Activated T-helper 1 cell treated with anti-CD3 and anti-CD28 coated beads, Interleukin-12 subunit alpha, Interleukin-12 subunit beta, Interleukin-2, Interleukin-4 antibody, amounts not matched to agents 30 ng/mL and 10 ng/mL and 1 ng/mL, durations not matched to agents 14 hours and 24 hours and 36 hours (primary cell): ENCODE measurements at regions not wholly inside any gene's neighbourhood (a gene's known extent, or its start where the extent isn't known, plus 50 kb on each side); places are given as distances from the start of the nearest gene placed in this dataset.
"Not testable (repeated sequence)": the region's sequence is repeated elsewhere in the genome, so short reads cannot be mapped to it uniquely, and the experiment has no call there.

Source experiments
- DNase-seq: peaks from one replicate; pipeline ENCODE4 v3.0.0; 2021; ENCODE audit warnings: low spot score
- H3K27ac Mint-ChIP-seq: one replicate; pipeline ENCODE4 v1.8.0; 2021; ENCODE audit warnings: mild to moderate bottlenecking, mixed read lengths
- H3K27me3 Mint-ChIP-seq: one replicate; pipeline ENCODE4 v1.8.0; 2022; ENCODE audit warnings: mild to moderate bottlenecking, moderate library complexity, mixed read lengths; ENCODE audit not compliant: insufficient read depth
- H3K36me3 Mint-ChIP-seq: one replicate; pipeline ENCODE4 v1.8.0; 2021; ENCODE audit warnings: low read depth, mixed read lengths
- H3K4me1 Mint-ChIP-seq: one replicate; pipeline ENCODE4 v1.8.0; 2021; ENCODE audit warnings: low read depth, mixed read lengths
- H3K4me3 Mint-ChIP-seq: one replicate; pipeline ENCODE4 v1.8.0; 2021; ENCODE audit warnings: mild to moderate bottlenecking, moderate library complexity, mixed read lengths
- H3K9me3 Mint-ChIP-seq: one replicate; pipeline ENCODE4 v1.8.0; 2021; ENCODE audit warnings: mixed read lengths
- intact Hi-C: fragments of 100-400 bp; cut with micrococcal nuclease; formaldehyde crosslinking; loops from one replicate; pipeline ENCODE4 v1.15.1; 2024

DNA sequence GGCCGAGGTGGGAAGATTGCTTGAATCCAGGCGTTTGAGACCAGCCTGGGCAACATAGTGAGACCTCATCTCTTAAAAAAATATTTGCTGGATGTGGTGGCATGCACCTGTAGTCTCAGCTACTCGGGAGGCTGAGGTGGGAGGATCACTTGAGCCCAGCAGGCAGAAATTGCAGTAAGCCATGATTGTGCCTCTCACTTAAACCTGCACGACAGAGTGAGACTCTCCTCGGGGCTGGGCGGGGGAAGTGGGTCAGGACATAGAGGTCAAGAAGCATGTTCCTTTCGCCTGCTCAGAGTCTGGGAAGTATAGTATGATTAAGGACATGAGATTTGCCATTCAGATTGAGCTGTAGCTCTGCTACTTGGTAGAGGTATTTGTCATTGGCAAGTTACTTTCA, 52.3 kb downstream of the SEPTIN7 start:
- intact Hi-C loops = not testable (repeated sequence)

DNA sequence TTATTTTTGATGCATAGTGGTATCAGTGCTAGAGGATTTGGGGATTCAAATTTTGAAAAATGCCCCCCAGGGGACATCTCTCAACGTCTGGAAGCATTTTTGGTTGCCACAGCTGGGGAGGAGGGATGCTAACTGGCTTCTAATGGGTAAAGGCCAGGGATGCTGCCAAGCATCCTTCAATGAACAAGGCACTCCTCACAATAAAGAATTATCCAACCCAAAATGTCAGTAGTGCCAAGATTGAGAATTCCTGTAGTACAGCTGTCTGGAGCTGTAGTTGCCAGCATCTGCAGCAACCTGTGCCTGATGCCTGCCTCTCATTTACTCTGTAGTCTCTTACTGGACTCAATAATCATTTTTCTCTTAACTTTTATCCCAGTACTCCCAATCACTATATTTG, 53.5 kb downstream of the SEPTIN7 start:
- Mint-ChIP-seq H3K36me3 (peaks cover 27% of the 10 kb centered on the region), H3K27me3 (no peaks in the 10 kb centered on the region), H3K27ac (no peak overlapping the region), H3K9me3 (no peaks in the 10 kb centered on the region), H3K4me3 (no peak overlapping the region), H3K4me1 (peaks cover 14% of the 10 kb centered on the region)
- DNase-seq = no peak
- intact Hi-C loops = no loop called here

More for the DNA sequence above, 52.3 kb downstream of the SEPTIN7 start:
- H3K36me3 Mint-ChIP-seq = peaks cover 31% of the 10 kb centered on the region
- H3K4me3 Mint-ChIP-seq, H3K9me3 Mint-ChIP-seq, H3K27ac Mint-ChIP-seq, H3K27me3 Mint-ChIP-seq, DNase-seq: not testable (repeated sequence)
- peaks cover 21% of the 10 kb centered on the region for H3K4me1 Mint-ChIP-seq

DNA sequence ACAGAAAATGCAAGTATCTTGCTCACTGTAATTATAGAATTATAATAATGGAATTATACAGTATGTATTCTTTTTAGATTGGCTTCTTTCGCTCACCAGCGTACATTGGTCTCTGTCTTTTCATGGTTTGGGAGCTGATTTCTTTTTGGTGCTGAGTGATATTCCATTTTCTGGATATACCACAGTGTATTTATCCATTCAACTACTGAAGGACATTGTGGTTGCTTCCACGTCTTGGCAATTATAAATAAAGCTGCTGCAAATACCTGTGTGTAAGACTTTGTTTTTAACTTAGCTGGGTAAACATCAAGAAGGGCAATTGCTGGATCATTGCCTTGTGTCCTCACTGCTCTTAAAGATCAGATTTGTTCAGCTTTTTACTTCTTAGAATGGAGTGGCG, 55.3 kb downstream of the SEPTIN7 start:
- Mint-ChIP-seq H3K4me3 (no peak overlapping the region), H3K9me3 (no peaks in the 10 kb centered on the region), H3K27ac (no peak overlapping the region), H3K4me1 (peaks cover 21% of the 10 kb centered on the region), H3K27me3 (no peaks in the 10 kb centered on the region), H3K36me3 (peaks cover 29% of the 10 kb centered on the region)
- DNase-seq = no peak
- intact Hi-C loops = no loop called here

DNA sequence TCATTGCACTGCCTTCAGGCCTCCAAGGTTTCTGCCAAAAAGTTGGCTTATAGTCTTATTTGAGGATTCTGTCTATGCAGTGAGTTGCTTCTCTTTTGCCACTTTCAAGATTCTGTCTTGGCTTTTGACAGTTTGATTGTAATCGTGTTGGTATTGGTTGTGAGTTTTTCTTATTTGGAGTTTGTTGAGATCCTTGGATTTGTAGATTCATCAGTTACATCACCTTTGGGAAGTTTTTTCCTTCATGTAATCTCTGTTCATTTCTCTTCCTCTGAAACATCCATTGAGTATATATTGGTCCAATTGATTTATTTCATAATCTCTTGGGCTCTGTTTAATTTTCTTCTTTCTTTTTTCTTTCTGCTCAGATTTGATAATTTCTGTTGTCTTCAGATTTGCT, 59.8 kb downstream of the SEPTIN7 start:
- Mint-ChIP-seq H3K4me1 (peaks cover 17% of the 10 kb centered on the region), H3K27ac (no peak overlapping the region), H3K36me3 (peaks cover 20% of the 10 kb centered on the region), H3K4me3 (no peak overlapping the region), H3K27me3 (no peaks in the 10 kb centered on the region), H3K9me3 (no peaks in the 10 kb centered on the region)
- no peak for DNase-seq
- intact Hi-C loops = no loop called here

DNA sequence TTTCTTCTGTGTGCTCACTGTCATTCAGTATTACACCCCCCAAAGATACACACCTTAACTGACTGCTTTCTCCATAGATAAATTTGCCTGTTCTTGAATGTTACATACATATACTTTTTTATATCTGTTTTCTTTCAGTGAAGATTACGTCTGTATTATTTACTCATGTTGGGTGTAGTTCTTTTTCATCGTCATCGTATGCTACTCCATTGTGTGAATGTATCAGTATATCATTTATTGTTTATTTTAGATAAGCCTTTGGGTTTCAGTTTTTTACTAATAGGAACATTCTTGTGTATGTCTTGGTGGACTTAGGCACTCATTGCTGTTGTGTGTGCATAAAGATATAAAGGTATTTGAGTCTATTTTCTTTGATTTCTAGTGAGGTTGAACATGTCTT, 64.4 kb downstream of the SEPTIN7 start:
- H3K4me1 Mint-ChIP-seq = peaks cover 24% of the 10 kb centered on the region
- no peak overlapping the region for H3K27ac Mint-ChIP-seq
- no peaks in the 10 kb centered on the region for H3K27me3 Mint-ChIP-seq
- DNase-seq = no peak
- no peaks in the 10 kb centered on the region for H3K9me3 Mint-ChIP-seq
- H3K36me3 Mint-ChIP-seq = peaks cover 20% of the 10 kb centered on the region
- no peak overlapping the region for H3K4me3 Mint-ChIP-seq
- intact Hi-C loops = no loop called here

DNA sequence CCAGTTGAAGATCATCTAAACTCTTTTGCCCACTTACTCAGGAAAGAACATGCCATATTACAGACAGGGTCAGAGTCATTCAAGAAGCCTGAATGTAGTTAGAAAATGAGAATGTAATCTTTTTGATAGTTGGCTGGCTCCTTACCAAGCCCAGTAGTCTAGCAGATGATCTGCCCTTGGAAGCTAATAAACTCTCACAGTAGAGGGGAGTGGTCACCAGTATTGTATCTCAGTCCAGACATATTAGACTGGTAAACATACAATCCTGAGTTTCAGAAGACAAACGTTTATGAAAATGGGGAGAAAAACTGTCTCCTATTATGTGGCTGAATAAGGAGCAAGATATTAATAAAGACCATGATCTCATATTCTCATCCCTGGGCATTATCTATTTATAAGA, 65.3 kb downstream of the SEPTIN7 start:
- Mint-ChIP-seq H3K27ac (no peak overlapping the region), H3K27me3 (no peaks in the 10 kb centered on the region), H3K36me3 (peaks cover 24% of the 10 kb centered on the region), H3K4me3 (no peak overlapping the region), H3K4me1 (peaks cover 23% of the 10 kb centered on the region), H3K9me3 (no peaks in the 10 kb centered on the region)
- intact Hi-C loops = no loop called here
- no peak for DNase-seq

DNA sequence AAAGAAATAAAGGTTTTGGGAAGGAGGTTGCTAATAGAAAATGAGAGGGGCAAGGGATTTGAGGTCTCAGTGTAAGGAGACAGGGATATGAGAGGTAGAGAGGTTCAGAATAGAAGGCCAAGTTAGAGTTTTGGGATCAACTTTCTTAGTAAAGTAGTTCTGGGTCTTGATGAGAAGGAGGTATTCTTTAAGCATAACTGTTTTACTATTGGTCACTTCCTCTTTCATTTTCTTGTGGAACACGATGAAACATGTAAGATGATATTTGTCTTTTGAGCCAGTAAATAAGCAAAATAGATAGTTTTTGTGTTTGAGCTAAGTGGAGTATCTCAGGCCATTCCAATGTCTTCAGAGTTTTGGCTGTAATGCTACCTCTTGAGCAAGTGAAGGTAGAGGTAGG, 68.3 kb downstream of the SEPTIN7 start:
- DNase-seq, intact Hi-C loops, H3K4me3 Mint-ChIP-seq, H3K27ac Mint-ChIP-seq, H3K27me3 Mint-ChIP-seq, H3K9me3 Mint-ChIP-seq: not testable (repeated sequence)
- Mint-ChIP-seq H3K4me1 (peaks cover 23% of the 10 kb centered on the region), H3K36me3 (peaks cover 21% of the 10 kb centered on the region)

DNA sequence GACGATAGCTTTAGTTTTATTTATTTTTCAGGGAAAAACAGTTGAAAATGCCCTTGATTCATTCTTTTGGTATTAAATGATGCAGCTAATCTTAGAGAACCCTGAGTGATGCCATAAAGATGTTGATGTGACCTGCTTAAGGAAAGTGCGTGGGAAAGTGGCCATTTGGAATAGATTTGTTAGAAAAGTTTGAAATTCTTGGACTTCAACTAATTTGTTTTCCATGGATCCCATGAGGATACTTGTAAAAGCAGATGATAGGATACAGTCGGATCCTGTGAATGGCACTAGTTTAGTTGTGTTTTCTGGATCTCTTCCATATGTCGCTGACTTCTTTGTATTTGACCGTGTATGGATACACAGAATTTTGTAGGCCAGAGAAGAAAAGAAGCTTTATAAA, 69.0 kb downstream of the SEPTIN7 start:
- H3K36me3 Mint-ChIP-seq = peaks cover 24% of the 10 kb centered on the region
- H3K27ac Mint-ChIP-seq = no peak overlapping the region
- intact Hi-C loops = loop anchor here (5.0 kb wide), 1 partner anchor 68 kb away; the partner anchor contains the start of gene SEPTIN7
- no peak overlapping the region for H3K4me3 Mint-ChIP-seq
- H3K4me1 Mint-ChIP-seq = peaks cover 23% of the 10 kb centered on the region
- no peaks in the 10 kb centered on the region for H3K9me3 Mint-ChIP-seq
- no peaks in the 10 kb centered on the region for H3K27me3 Mint-ChIP-seq
- no peak for DNase-seq

DNA sequence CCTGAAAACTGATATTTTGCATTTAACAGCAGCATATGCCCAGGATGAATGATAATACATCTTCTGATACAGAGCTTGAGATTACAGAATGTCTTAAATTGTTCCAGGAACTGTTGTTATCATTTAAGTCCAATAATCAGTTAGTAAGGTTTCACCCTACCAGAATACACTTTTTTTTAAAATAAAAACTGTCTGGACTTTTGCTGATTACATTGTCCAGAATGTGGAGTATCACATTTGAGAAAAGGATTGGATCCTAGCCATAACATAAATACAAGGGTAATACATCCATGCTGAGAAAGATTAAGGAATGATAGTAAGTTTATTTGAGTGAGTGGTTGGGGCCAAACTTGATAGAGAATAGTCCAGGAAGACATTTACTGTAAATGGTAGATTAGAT, 71.0 kb downstream of the SEPTIN7 start:
- H3K9me3 Mint-ChIP-seq = no peaks in the 10 kb centered on the region
- no peak for DNase-seq
- peaks cover 23% of the 10 kb centered on the region for H3K4me1 Mint-ChIP-seq
- no peak overlapping the region for H3K4me3 Mint-ChIP-seq
- no peak overlapping the region for H3K27ac Mint-ChIP-seq
- intact Hi-C loops = loop anchor here (5.0 kb wide), 1 partner anchor 70 kb away; the partner anchor contains the start of gene SEPTIN7
- peaks cover 22% of the 10 kb centered on the region for H3K36me3 Mint-ChIP-seq
- no peaks in the 10 kb centered on the region for H3K27me3 Mint-ChIP-seq

DNA sequence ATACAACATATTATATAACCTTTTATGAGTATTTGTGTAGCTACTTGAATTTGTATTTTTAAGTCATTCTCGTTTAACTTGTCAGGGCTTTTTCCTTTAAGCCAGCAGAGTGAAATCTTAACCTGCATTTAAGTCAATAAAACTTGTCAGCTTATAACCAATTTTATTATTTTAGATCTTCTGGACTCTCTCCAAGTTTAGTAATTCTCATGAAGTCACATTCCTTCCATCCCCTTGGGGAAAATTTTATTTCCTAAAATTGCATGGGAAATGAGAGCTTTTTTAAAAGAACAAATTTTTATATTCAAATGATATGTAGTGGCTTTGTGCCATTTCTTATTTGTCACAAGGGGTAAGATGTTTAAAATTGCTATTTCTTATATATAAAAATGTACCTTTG, 74.0 kb downstream of the SEPTIN7 start:
- DNase-seq = no peak
- H3K4me1 Mint-ChIP-seq = peaks cover 9% of the 10 kb centered on the region
- H3K9me3 Mint-ChIP-seq = no peaks in the 10 kb centered on the region
- no peaks in the 10 kb centered on the region for H3K27me3 Mint-ChIP-seq
- H3K27ac Mint-ChIP-seq = no peak overlapping the region
- no peak overlapping the region for H3K4me3 Mint-ChIP-seq
- H3K36me3 Mint-ChIP-seq = peaks cover 24% of the 10 kb centered on the region
- intact Hi-C loops = loop anchor here (5.0 kb wide), 1 partner anchor 73 kb away; the partner anchor contains the start of gene SEPTIN7

DNA sequence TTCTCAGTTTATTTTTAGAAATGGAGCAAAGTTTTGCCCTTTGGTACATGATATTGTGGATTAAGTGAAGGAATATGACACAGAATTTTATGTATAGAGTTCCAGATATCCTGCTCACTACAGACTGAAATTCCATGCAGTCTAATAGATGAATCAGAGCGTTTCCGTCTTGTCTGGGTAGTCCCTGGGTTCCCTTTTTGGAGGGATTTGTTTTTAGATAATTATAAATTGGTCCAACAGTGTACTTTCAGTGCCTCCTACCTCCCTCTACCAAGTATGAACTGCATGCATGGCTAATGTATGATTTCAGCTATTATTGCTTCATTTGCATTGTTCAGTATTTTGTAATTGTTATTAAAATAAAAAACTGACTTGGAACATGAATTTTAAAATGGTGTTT, 74.4 kb downstream of the SEPTIN7 start:
- intact Hi-C loops = no loop called here
- Mint-ChIP-seq H3K36me3 (peaks cover 24% of the 10 kb centered on the region), H3K27me3 (no peaks in the 10 kb centered on the region), H3K4me3 (no peak overlapping the region), H3K9me3 (no peaks in the 10 kb centered on the region), H3K4me1 (peaks cover 5% of the 10 kb centered on the region), H3K27ac (no peak overlapping the region)
- no peak for DNase-seq

DNA sequence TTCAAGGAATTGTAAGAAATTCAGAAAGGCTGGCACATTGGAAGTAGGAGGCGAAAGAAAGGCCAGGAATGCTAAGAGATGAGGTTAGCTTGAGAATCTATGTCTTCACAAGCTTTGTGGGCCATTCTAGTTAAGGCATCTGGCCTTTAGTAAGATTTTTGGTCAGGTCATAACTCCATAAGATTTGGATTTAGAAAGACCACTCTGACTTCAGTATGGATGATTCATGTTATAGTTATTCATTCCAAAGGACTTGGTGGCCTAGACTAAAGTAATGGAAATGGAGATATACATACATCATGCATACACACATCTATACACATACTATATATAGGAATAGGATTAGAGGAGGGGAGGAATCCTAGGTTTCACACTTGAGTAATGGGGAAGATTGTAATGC, 77.5 kb downstream of the SEPTIN7 start:
- Mint-ChIP-seq H3K27ac (no peak overlapping the region), H3K9me3 (no peaks in the 10 kb centered on the region), H3K4me1 (no peaks in the 10 kb centered on the region), H3K36me3 (peaks cover 33% of the 10 kb centered on the region), H3K27me3 (no peaks in the 10 kb centered on the region), H3K4me3 (no peak overlapping the region)
- DNase-seq = no peak
- intact Hi-C loops = no loop called here

DNA sequence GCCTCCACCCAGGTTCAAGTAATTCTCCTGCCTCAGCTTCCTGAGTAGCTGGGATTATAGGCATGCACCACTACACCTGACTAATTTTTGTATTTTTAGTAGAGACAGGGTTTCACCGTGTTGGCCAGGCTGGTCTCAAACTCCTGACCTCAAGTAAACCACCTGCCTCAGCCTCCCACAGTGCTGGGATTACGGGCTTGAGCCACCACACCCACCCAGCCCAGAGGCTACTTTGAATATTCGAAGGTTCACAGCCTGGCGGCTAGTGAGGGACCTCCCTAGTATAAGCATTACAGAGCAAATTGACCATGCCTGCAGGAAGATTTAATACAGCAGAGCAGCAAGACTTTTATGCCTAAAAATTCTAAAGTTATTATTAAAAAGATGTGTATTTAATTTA, 86.6 kb downstream of the SEPTIN7 start:
- H3K4me1 Mint-ChIP-seq, H3K4me3 Mint-ChIP-seq, H3K27ac Mint-ChIP-seq, H3K27me3 Mint-ChIP-seq, intact Hi-C loops, H3K9me3 Mint-ChIP-seq, DNase-seq: not testable (repeated sequence)
- H3K36me3 Mint-ChIP-seq = peaks cover 48% of the 10 kb centered on the region

DNA sequence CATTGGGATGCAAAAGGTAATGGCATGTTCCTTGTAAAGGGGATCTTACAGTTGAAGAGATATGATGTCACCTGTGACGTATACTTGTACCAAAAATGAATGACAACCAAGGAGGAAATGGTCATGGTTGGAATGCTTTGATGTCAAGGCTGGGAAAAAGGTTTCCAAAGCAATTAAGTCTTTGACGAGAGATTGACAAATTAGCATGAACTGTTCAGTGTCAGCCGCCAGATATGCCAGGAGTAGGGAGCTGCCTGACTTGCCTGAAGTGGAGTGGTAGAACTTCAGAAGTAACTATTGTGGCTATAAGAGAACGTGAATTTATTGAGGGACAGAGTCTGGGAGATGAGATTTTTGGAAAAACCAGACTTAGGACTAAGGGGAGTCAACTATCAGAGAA, 88.1 kb downstream of the SEPTIN7 start:
- H3K27ac Mint-ChIP-seq = no peak overlapping the region

More for the DNA sequence above, 88.1 kb downstream of the SEPTIN7 start:
- H3K4me3 Mint-ChIP-seq = no peak overlapping the region
- H3K9me3 Mint-ChIP-seq = no peaks in the 10 kb centered on the region
- H3K27me3 Mint-ChIP-seq = no peaks in the 10 kb centered on the region
- H3K36me3 Mint-ChIP-seq = peaks cover 50% of the 10 kb centered on the region
- intact Hi-C loops = no loop called here
- no peak for DNase-seq
- H3K4me1 Mint-ChIP-seq = peaks cover 8% of the 10 kb centered on the region
